HL-60 (cell line): ENCODE measurements at regions not wholly inside any gene's neighbourhood (a gene's known extent, or its start where the extent isn't known, plus 50 kb on each side); places are given as distances from the start of the nearest gene placed in this dataset.

Experiments used
- DNase-seq, 2 experiments: peaks; one replicate each; pipeline ENCODE4 v3.0.0-alpha.2; 2010 to 2020; ENCODE audit warnings: low read depth in 1 of 2, low spot score in 1 of 2
- H3K27ac ChIP-seq: fragments of 250-450 bp; sonication (Bioruptor Pico); replicated peaks from 2 replicates; pipeline ENCODE4 v1.5.1; 2020; ENCODE audit warnings: mild to moderate bottlenecking, moderate library complexity
- H3K27me3 ChIP-seq: fragments of 250-450 bp; sonication (Bioruptor Pico); 2 replicates; pipeline ENCODE4 v1.5.1; 2021; ENCODE audit warnings: mild to moderate bottlenecking, moderate library complexity; ENCODE audit not compliant: insufficient read depth, poor library complexity, severe bottlenecking
- H3K4me3 ChIP-seq: replicated peaks from 2 replicates; pipeline ENCODE4 v1.5.1; 2011; ENCODE audit warnings: mild to moderate bottlenecking, control low read depth, low read length; ENCODE audit not compliant: insufficient read depth
- CTCF ChIP-seq: IDR thresholded peaks from one replicate; pipeline ENCODE4 v1.5.1; 2011; ENCODE audit warnings: low read length, control low read depth, inconsistent platforms; ENCODE audit not compliant: insufficient read depth
- GABPA ChIP-seq: IDR thresholded peaks from 2 replicates; pipeline ENCODE4 v1.6.1; 2012; ENCODE audit warnings: low read depth
- POLR2AphosphoS5 ChIP-seq: IDR thresholded peaks from 2 replicates; pipeline ENCODE4 v1.6.1; 2012; ENCODE audit warnings: low read depth
- REST ChIP-seq: IDR thresholded peaks from 2 replicates; pipeline ENCODE4 v1.6.1; 2012; ENCODE audit warnings: low read depth; ENCODE audit not compliant: insufficient replicate concordance
- SPI1 ChIP-seq: IDR thresholded peaks from 2 replicates; pipeline ENCODE4 v1.6.1; 2012; ENCODE audit warnings: low read depth, mild to moderate bottlenecking, borderline replicate concordance

- DNase-seq: no peak
- H3K27me3 ChIP-seq: no peaks in the 10 kb centered on the region
- peak overlapping the region; percentile 64 for H3K27ac ChIP-seq
- TF ChIP-seq SPI1: no peak
- TF ChIP-seq CTCF: no peak
- TF ChIP-seq REST: no peak
- no peak for TF ChIP-seq POLR2AphosphoS5
- TF ChIP-seq GABPA: no peak
- H3K4me3 ChIP-seq: peak overlapping the region; percentile 68
Measured at GRCh38 chr3:69542805-69543429, 157.0 kb upstream of the FRMD4B start.

DNA sequence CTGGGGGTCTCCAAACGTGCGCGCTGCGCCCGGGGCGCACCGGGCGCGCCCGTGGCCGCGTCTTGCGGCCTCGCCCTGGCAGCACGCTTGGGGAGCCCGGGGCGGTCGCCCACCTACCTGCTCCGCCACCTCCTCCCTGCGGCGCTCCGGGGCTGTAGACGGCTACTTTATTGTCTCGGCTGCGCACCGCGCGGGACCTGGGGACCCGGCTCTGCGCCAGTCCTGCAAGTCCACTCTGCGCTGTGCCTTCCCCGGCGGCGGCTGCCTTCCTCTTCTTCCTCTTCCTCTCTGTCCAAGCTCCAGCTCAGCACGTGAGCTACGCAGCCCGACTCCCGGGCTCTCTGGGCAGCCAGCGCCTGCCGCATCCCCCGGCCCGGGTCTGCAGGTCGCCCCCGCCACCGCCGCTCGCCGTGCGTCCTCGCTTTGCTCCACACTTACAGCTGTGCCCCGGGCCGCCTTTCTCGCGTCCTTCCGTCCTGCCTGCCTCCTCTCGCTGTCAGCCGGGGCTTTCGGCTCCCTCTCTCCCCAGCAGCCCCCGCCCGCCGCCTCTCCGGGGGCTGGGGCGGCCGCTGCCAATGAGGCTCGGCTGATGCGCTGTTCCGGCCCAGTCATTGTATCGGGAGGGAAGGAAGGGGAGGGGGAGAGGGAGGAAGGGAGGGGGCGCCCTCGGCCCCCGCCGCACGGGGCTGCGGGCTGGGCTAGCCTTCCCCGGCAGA lies 156.4 kb upstream of the FRMD4B start:
- Histone ChIP-seq H3K27me3 (no peaks in the 10 kb centered on the region), H3K27ac (peak overlapping the region; percentile 64), H3K4me3 (peak overlapping the region; percentile 68)
- DNase-seq: peak; percentile 52 to 63
- no peak for TF ChIP-seq CTCF
- no peak for TF ChIP-seq SPI1
- peak; percentile 58; the same call in 1 of the 2 replicates for TF ChIP-seq POLR2AphosphoS5
- peak; percentile 16 for TF ChIP-seq REST
- no peak for TF ChIP-seq GABPA

- peak in 1 of 2 experiments; percentile 65 for DNase-seq
- peak overlapping the region; percentile 64 for H3K27ac ChIP-seq
- no peaks in the 10 kb centered on the region for H3K27me3 ChIP-seq
- H3K4me3 ChIP-seq: peak overlapping the region; percentile 68
- TF ChIP-seq POLR2AphosphoS5: no peak
- TF ChIP-seq CTCF: no peak
- TF ChIP-seq REST: peak; percentile 21
Measured at GRCh38 chr3:69541711-69542088, 155.8 kb upstream of the FRMD4B start.
